Daoy (cell line): ENCODE measurements at regions not wholly inside any gene's neighbourhood (a gene's known extent, or its start where the extent isn't known, plus 50 kb on each side); places are given as distances from the start of the nearest gene placed in this dataset.
A peak's percentile ranks its signal among the peaks of the same experiment; 100 is the strongest.
"Not testable (repeated sequence)": the region's sequence is repeated elsewhere in the genome, so short reads cannot be mapped to it uniquely, and the experiment has no call there.

Source experiments
- DNase-seq: peaks from one replicate; pipeline ENCODE4 v3.0.0-alpha.2; 2015; ENCODE audit warnings: low read depth

DNA sequence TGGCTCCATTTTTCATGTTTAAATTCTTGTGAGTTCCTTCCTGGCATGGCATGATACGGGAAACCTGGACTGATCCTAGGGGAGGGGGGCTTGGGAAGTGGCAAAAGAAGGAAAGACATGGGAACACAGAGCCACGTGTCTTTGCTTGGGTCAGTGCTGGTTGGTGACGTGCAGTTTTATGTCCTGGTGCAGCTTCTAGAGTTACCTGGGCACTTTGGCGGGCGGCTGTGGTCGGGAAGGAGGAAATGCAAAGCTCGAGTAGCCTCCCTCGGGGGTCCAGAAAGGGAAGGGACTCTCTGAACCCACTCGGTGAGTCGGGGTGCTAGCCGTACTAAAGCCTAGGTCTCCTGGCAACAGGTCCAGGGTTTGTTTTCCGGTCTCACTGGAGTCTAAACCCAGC is 94.6 kb downstream of the APOB start:
- no peak for DNase-seq

- no peak for DNase-seq
Observed at GRCh38 chr2:20946468-20946867, 97.4 kb downstream of the APOB start.

- DNase-seq, result not testable (repeated sequence)
Observed at GRCh38 chr2:20943721-20944120, 100.2 kb downstream of the APOB start.

DNA sequence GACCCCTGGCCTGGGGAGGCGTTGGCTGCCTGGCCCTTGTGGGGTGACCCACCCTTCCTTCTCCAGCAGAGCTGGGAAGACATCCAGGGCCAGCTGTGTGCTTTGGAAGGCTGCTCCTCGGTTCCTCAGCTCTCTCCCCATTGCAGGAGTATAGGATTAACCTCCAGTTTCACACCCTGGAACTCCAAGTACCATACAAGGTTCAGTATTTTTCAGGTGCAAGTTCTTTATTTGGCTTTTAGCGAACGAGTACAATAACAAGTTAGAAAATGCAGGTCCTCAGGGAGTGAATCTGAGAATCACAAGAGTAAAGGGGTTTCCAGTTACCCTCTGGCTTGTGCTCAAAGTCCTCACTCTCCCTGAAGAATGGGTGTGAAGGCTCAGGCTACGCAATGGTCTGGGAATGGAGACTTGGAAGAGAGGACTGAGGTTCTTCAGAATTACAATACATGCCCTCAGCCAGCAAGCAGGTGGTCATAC is 101.2 kb downstream of the APOB start:
- no peak for DNase-seq

- DNase-seq, result no peak
Observed at GRCh38 chr2:20940856-20941255, 103.0 kb downstream of the APOB start.

- DNase-seq, result no peak
Observed at GRCh38 chr2:20939931-20940795, 103.7 kb downstream of the APOB start.

GRCh38 chr2:20937353-20937752 is 106.5 kb downstream of the APOB start:
- no peak for DNase-seq

GRCh38 chr2:20935168-20935775 is 108.6 kb downstream of the APOB start:
- no peak for DNase-seq

DNA sequence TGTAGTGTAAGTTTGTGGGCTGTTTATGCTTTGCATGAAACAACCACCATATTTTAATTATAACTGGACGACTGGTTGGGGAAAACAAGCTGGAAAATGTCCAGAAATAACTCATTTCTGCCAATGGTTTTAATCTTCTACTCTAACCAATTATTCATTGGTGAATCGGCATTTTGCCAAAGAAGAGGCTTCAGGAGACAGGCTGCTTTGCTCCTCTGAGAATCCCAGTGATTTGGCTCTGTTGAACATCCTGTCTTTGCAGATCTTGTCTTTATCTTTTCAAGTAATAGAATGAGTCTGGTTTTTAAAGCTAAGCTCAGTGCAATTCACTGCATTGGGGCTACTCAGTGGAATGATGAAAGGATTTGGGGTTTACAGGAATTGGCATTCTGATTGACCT is 109.6 kb downstream of the APOB start:
- no peak for DNase-seq

DNA sequence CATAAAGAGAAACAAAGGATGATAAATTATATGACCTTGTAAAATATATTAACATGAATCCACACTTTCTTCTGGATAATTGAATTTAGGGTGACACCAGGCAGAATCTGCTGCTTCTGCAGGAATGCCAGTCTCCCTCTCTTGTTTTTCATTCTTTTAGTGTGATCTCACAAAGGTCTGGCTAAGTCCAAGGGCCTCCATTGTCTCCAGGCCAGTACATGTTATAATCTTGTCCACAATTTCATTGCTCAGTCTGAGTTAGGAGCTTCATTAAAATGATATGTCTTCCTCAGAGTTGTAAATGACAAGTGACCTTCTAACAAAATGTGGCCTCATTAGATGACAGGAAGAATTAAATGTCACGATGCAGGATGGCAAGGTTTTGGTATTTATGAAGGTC is 110.2 kb downstream of the APOB start:
- no peak for DNase-seq

GRCh38 chr2:20931346-20931745 is 108.4 kb upstream of the LDAH start:
- peak; percentile 33 for DNase-seq

DNA sequence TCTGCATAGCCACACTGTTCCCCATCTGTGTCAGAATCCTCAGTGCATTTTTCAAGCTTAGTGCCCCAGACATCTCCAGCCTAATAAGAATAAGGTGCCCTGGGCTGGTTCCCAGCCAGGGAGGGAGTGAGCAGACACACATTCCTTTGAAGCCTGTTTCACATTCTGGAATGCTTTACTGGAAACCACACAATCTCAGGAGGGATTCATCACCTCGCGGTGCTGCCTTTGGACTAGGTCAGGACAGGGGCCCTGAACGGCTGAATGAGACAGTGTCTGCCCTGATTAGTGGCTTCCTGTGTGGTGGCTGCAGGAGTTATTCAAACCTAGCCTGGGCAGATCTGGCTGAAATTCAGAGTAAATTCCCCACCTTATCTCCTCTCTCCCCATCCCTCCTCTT is 108.0 kb upstream of the LDAH start:
- peak; percentile 92 for DNase-seq

- DNase-seq, result no peak
Observed at GRCh38 chr2:20929721-20930120, 106.8 kb upstream of the LDAH start.

DNA sequence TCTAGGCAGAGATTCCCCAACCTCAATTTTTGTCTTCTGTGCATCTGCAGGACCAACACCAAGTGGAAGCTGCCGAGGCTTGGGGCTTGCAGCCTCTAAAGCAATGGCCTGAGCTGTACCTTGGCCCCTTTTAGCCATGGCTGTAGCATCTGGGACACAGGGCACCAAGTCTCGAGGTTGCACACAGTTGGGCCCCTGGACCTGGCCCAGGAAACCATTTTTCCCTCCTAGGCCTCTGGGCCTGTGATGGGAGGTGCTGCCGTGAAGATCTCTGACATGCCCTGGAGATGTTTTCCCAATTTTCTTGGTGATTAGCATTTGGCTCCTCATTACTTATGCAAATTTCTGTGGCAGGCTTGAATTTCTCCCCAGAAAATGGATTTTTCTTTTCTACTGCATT is 105.7 kb upstream of the LDAH start:
- DNase-seq, result no peak

GRCh38 chr2:20925265-20925889 is 102.5 kb upstream of the LDAH start:
- DNase-seq, result no peak

GRCh38 chr2:20919297-20919800 is 96.4 kb upstream of the LDAH start:
- no peak for DNase-seq

DNA sequence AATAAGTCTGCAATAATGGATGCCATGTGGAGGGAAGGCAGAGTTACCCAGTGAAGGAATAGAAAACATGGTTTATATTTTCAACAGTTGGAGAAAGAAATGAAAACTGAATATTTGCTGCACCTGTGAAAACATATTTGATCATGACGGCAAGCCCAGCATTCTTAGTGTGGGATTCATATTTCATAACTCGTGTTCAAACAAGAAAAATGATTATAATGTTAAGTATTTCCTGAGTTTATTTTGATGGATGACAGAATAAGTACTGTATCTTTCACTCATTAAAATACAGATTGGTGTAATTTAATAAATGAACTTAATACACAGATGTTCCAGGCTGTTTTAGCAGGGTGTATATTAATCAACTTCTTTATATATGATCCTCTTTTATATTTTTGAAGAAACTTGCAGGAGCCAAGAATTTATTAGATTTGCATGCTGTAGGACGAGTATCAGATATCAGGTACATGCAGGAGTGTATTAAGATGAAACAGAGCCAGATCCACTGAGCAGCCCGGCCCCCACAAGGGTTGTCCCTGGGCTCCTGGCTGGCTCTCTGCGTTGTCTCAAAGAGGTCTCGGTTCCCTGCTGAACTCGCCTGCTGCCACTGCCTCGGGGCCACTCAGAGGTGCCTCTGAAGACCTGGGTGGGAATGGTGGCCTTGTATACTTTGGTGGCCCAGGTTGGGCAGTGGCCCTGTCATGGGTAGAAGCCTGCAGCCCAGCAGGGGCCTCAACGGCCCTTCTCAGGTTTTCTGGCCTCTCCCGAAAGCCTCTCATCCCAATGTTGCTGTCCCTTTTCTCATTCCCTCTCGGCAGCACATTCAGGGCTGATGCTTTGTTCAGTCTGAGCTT is 95.0 kb upstream of the LDAH start:
- no peak for DNase-seq

DNA sequence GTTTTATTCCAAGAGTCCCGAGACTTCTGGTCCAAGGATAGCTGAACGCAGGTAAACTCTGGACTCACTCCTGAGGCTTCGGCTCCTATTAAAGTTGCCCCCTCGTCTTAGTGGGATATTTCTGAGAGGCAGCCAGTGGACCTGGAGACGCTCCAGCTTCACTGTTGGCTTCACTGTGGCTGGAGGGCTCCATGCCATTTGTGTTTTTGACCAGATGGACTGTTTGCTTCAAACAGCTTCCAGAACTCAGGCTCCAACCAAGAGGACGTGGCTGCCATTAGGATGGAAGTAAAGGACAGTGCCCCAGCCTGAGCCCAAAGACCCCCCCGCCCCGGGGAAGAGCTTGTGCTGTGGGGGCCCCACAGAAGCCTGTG is 94.4 kb upstream of the LDAH start:
- no peak for DNase-seq

GRCh38 chr2:20916604-20917286 is 93.8 kb upstream of the LDAH start:
- DNase-seq, result peak; percentile 40

DNA sequence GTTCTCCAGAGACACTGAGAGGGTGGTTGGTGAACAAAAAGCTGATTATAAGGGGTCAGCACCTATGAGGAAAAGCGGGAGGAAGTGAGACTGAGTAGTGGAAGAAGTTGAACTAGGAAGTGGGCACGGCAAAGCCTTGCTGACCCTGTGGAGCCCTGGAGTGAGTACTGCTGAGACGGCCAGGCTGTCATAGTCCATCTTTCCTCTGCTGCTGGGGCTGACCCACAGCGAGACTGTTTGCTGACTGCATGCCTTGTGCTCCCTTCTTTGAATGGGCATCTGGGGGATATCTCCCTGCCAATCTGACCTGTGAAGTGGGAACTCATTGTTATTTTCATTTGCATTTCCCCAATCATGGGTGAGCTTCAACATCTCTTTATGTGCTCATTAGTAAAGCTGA is 92.4 kb upstream of the LDAH start:
- DNase-seq, result no peak

GRCh38 chr2:20914771-20915170 is 91.9 kb upstream of the LDAH start:
- DNase-seq, result no peak
